IMR-90 (cell line): ENCODE measurements at regions not wholly inside any gene's neighbourhood (a gene's known extent, or its start where the extent isn't known, plus 50 kb on each side); places are given as distances from the start of the nearest gene placed in this dataset.

Experiments
- ATAC-seq: fragments of 200-7000 bp; cut with Tn5 transposase; 2 replicates; pipeline ENCODE4 v1.9.1; 2020; ENCODE audit warnings: low read depth, mild to moderate bottlenecking, moderate library complexity
- BruUV-seq: library from RNA; stranded (reverse); fragments of 400-500 nt; replicated peaks from 2 replicates; lab custom pipeline; 2021; lab: Mats Ljungman, UMichigan
- CTCF ChIA-PET: fragments of 300-600 bp; formaldehyde crosslinking; extraction: SDS; loops from one replicate; lab custom pipeline; 2021; ENCODE audit warnings: antibody characterized with exemption; lab: Yijun Ruan, JAX
- POLR2A ChIA-PET: fragments of 300-600 bp; sonication (Branson Sonifier 250); formaldehyde crosslinking; loops from one replicate; lab custom pipeline; 2022; ENCODE audit warnings: antibody characterized with exemption; ENCODE audit not compliant: unreplicated experiment; lab: Charles Lee
- DNase-seq: peaks from one replicate; pipeline ENCODE4 v3.0.0; 2013
- H2AFZ ChIP-seq: replicated peaks from 2 replicates; pipeline ENCODE3; 2013; ENCODE audit warnings: low read length, mild to moderate bottlenecking; ENCODE audit not compliant: poor library complexity
- H2AK5ac ChIP-seq: 2 replicates; pipeline ENCODE4 v1.6.1; 2013; ENCODE audit warnings: low read depth, low read length, inconsistent platforms
- H2AK9ac ChIP-seq: replicated peaks from 2 replicates; pipeline ENCODE3; 2013; ENCODE audit warnings: mild to moderate bottlenecking, low read depth, low read length, moderate library complexity; ENCODE audit not compliant: poor library complexity
- H2BK120ac ChIP-seq: 2 replicates; pipeline ENCODE4 v1.6.1; 2013; ENCODE audit warnings: low read depth, low read length, inconsistent platforms
- H2BK15ac ChIP-seq: 3 replicates; pipeline ENCODE4 v1.6.1; 2013; ENCODE audit warnings: low read depth, low read length, inconsistent platforms
- H2BK20ac ChIP-seq: 2 replicates; pipeline ENCODE4 v1.6.1; 2013; ENCODE audit warnings: low read depth, mild to moderate bottlenecking, inconsistent platforms, low read length, moderate library complexity
- H2BK5ac ChIP-seq: 2 replicates; pipeline ENCODE4 v1.6.1; 2013; ENCODE audit warnings: mild to moderate bottlenecking, low read depth, low read length, inconsistent platforms; ENCODE audit not compliant: poor library complexity, severe bottlenecking
- H3K14ac ChIP-seq: replicated peaks from 2 replicates; pipeline ENCODE4 v1.6.1; 2013; ENCODE audit warnings: low read depth, low read length, inconsistent platforms
- H3K18ac ChIP-seq: 2 replicates; pipeline ENCODE4 v1.6.1; 2013; ENCODE audit warnings: low read depth, low read length, control low read depth
- H3K23ac ChIP-seq: 2 replicates; pipeline ENCODE4 v1.6.1; 2013; ENCODE audit warnings: low read depth, low read length, inconsistent platforms
- H3K27ac ChIP-seq: 2 replicates; pipeline ENCODE4 v1.5.1; 2013; ENCODE audit warnings: mild to moderate bottlenecking, control low read depth, low read length; ENCODE audit not compliant: insufficient read depth
- H3K27me3 ChIP-seq: 2 replicates; pipeline ENCODE4 v1.6.1; 2013; ENCODE audit warnings: low read length; ENCODE audit not compliant: control insufficient read depth, insufficient read depth
- H3K36me3 ChIP-seq: 2 replicates; pipeline ENCODE4 v1.6.1; 2013; ENCODE audit warnings: low read length, mixed read lengths; ENCODE audit not compliant: control insufficient read depth, insufficient read depth
- H3K4ac ChIP-seq: 2 replicates; pipeline ENCODE4 v1.6.1; 2013; ENCODE audit warnings: low read depth, low read length, inconsistent platforms
- H3K4me1 ChIP-seq: 2 replicates; pipeline ENCODE4 v1.6.1; 2013; ENCODE audit warnings: low read length, mixed read lengths; ENCODE audit not compliant: control insufficient read depth, insufficient read depth
- H3K4me2 ChIP-seq: 2 replicates; pipeline ENCODE4 v1.6.1; 2013; ENCODE audit warnings: low read depth, mild to moderate bottlenecking, control low read depth, low read length, moderate library complexity
- H3K4me3 ChIP-seq: 2 replicates; pipeline ENCODE4 v1.5.1; 2013; ENCODE audit warnings: low read depth, mild to moderate bottlenecking, control low read depth, low read length, moderate library complexity; ENCODE audit not compliant: insufficient read depth
- H3K56ac ChIP-seq: 2 replicates; pipeline ENCODE4 v1.6.1; 2013; ENCODE audit warnings: low read length, inconsistent platforms; ENCODE audit not compliant: insufficient read depth; ENCODE audit errors: extremely low read depth
- H3K79me1 ChIP-seq, 2 experiments: 2 replicates each; pipeline ENCODE4 v1.6.1; 2013; ENCODE audit warnings: low read length in 2 of 2, inconsistent platforms in 1 of 2, low read depth in 1 of 2
- H3K9ac ChIP-seq: 2 replicates; pipeline ENCODE4 v1.6.1; 2013; ENCODE audit warnings: low read depth, low read length, control low read depth
- H3K9me1 ChIP-seq: 2 replicates; pipeline ENCODE4 v1.6.1; 2013; ENCODE audit warnings: low read length, inconsistent platforms; ENCODE audit not compliant: insufficient read depth
- H3K9me3 ChIP-seq: 2 replicates; pipeline ENCODE4 v1.6.1; 2013; ENCODE audit warnings: low read length; ENCODE audit not compliant: control insufficient read depth, insufficient read depth
- H4K20me1 ChIP-seq: 2 replicates; pipeline ENCODE4 v1.6.1; 2013; ENCODE audit warnings: low read length, inconsistent platforms; ENCODE audit not compliant: insufficient read depth
- H4K5ac ChIP-seq: 2 replicates; pipeline ENCODE4 v1.6.1; 2013; ENCODE audit warnings: mild to moderate bottlenecking, low read depth, low read length, control low read depth
- H4K8ac ChIP-seq, 2 experiments: 2 replicates each; pipeline ENCODE4 v1.6.1; 2013; ENCODE audit warnings: low read depth in 2 of 2, low read length in 2 of 2, control low read depth in 1 of 2, inconsistent platforms in 1 of 2
- H4K91ac ChIP-seq: 2 replicates; pipeline ENCODE4 v1.6.1; 2013; ENCODE audit warnings: low read depth, low read length, inconsistent platforms; ENCODE audit not compliant: insufficient read depth
- CHD1 ChIP-seq: IDR thresholded peaks from 2 replicates; pipeline ENCODE4 v1.6.1; 2012; ENCODE audit warnings: low read depth, low read length, improper control_type of control experiment
- WGBS, 2 experiments: methylation state at CpG; one replicate each; pipeline versions ENCODE4 v1.1.5 to v1.1.7; 2013; ENCODE audit warnings: missing lambda C conversion rate in 2 of 2; ENCODE audit not compliant: insufficient read length in 1 of 2; ENCODE audit errors: extremely low coverage in 2 of 2; 5-methylcytosine and 5-hydroxymethylcytosine counted together
- dilution Hi-C: fragments of 300-500 bp; cut with HindIII; formaldehyde crosslinking; loops from one replicate; pipeline ENCODE4 v1.14.3; 2018; ENCODE audit warnings: low sequenced_read_pairs; ENCODE audit not compliant: unreplicated experiment
- in situ Hi-C: fragments of 300-500 bp; cut with MboI; formaldehyde crosslinking; loops from 3 replicates; pipeline ENCODE4 v1.14.3; 2019; ENCODE audit warnings: low sequenced_read_pairs, inconsistent platforms, mixed read lengths
- intact Hi-C: fragments of 100-400 bp; cut with micrococcal nuclease; formaldehyde crosslinking; loops from 2 replicates; pipeline ENCODE4 v1.10.0; 2022

- H2BK15ac ChIP-seq, result no peak overlapping the region
- no peaks in the 10 kb centered on the region for H3K4me1 ChIP-seq
- no peak overlapping the region for H3K56ac ChIP-seq
- H3K9ac ChIP-seq, result no peak overlapping the region
- H3K27me3 ChIP-seq, result peaks cover 5% of the 10 kb centered on the region
- H2AK9ac ChIP-seq, result no peak overlapping the region
- no peaks in the 10 kb centered on the region for H3K79me1 ChIP-seq
- no peaks in the 10 kb centered on the region for H3K36me3 ChIP-seq
- H3K27ac ChIP-seq, result no peak overlapping the region
- H2AFZ ChIP-seq, result no peak overlapping the region
- dilution Hi-C loops (no loop called here), intact Hi-C loops (no loop called here), in situ Hi-C loops (no loop called here)
- H4K8ac ChIP-seq, result no peak overlapping the region
- no peak overlapping the region for H3K18ac ChIP-seq
- H3K4ac ChIP-seq, result no peak overlapping the region
- no peak overlapping the region for H2BK5ac ChIP-seq
- ChIA-PET CTCF (no interaction called here), POLR2A (no interaction called here)
- no peaks in the 10 kb centered on the region for H3K9me1 ChIP-seq
- TF ChIP-seq CHD1, result no peak
- H4K91ac ChIP-seq, result no peak overlapping the region
- no peak overlapping the region for H3K4me2 ChIP-seq
- H3K14ac ChIP-seq, result no peak overlapping the region
- BruUV-seq, result no TSS peak
- H4K5ac ChIP-seq, result no peak overlapping the region
- DNase-seq, result no peak
- no peak overlapping the region for H3K23ac ChIP-seq
- WGBS, 2 experiments, result no CpG with 5 or more reads among the region's 4 CpGs
- no peak overlapping the region for H2AK5ac ChIP-seq
- H3K4me3 ChIP-seq, result no peak overlapping the region
- ATAC-seq, result no peak
- H4K20me1 ChIP-seq, result no peaks in the 10 kb centered on the region
- H3K9me3 ChIP-seq, result no peaks in the 10 kb centered on the region
- H2BK20ac ChIP-seq, result no peak overlapping the region
- no peak overlapping the region for H2BK120ac ChIP-seq
Observed at GRCh38 chr19:31039151-31039550, 310.1 kb downstream of the TSHZ3 start.
